ENCODE measurements at regions not wholly inside any gene's neighbourhood (a gene's known extent, or its start where the extent isn't known, plus 50 kb on each side); places are given as distances from the start of the nearest gene placed in this dataset.

DNA sequence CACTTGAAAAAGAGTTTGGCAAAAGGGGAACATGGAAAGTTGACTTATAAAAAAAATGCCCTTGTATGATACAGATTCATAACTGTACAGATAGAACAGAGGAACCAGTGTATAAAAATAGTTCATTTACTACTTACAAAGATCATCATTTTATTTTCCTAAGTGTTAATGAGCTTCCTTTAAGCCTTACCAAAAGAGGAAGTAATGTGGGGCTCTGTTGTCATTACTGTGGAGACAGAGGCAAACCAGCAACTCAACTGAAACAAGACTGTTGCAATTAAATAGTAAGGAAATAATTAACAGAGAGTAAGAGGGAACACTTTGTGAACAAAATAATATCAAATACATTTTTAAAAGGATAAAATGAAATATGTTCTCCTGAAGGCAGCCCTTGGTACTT is 526.2 kb upstream of the ADARB2 start:
- Histone ChIP-seq H3K27me3 (ENCODE audit: control insufficient read depth in 1 of 2, insufficient read depth in 1 of 2, low read length in 2 of 2) (no peaks in the 10 kb centered on the region), H3K36me3 (ENCODE audit: control insufficient read depth in 1 of 2, insufficient read depth in 2 of 2, low read depth in 1 of 2, low read length in 2 of 2) (no peaks in the 10 kb centered on the region), H3K18ac (ENCODE audit: low read depth in 1 of 2, low read length in 2 of 2) (no peak overlapping the region), H2BK120ac (ENCODE audit: low read depth, low read length) (no peak overlapping the region), H3K9me3 (ENCODE audit: control insufficient read depth, low read length) (peaks cover 28% of the 10 kb centered on the region), H3K79me1 (replicated peaks; ENCODE audit: low read length, poor library complexity, severe bottlenecking) (no peaks in the 10 kb centered on the region), H2AK5ac (ENCODE audit: low read length, severe bottlenecking) (no peak overlapping the region), H4K91ac (ENCODE audit: low read length) (no peak overlapping the region), H2BK12ac (ENCODE audit: low read length in 2 of 2) (no peak overlapping the region), H4K8ac (ENCODE audit: low read length) (no peak overlapping the region), H2AFZ (ENCODE audit: low read depth, low read length) (no peak overlapping the region), H3K4me1 (ENCODE audit: control insufficient read depth, insufficient read depth, low read depth, low read length) (no peaks in the 10 kb centered on the region), H3K4ac (ENCODE audit: low read depth in 1 of 2, low read length in 2 of 2) (no peak overlapping the region), H3K23ac (ENCODE audit: low read length in 2 of 2) (no peak overlapping the region), H3K9ac (ENCODE audit: low read length) (no peak overlapping the region), H3K27ac (ENCODE audit: low read length, poor library complexity, severe bottlenecking) (no peak overlapping the region), H2BK5ac (ENCODE audit: low read depth, low read length, poor library complexity, severe bottlenecking) (no peak overlapping the region), H3K4me3 (ENCODE audit: insufficient read depth in 1 of 2, low read depth in 1 of 2, low read length in 2 of 2) (no peak overlapping the region), H2BK15ac (ENCODE audit: low read depth, poor library complexity, severe bottlenecking) (no peak overlapping the region), H3K4me2 (ENCODE audit: low read length, poor library complexity, severe bottlenecking) (no peak overlapping the region), H3K14ac (ENCODE audit: low read length in 2 of 2) (no peak overlapping the region)
- no peak for DNase-seq

- Histone ChIP-seq H3K4ac (ENCODE audit: low read depth in 1 of 2, low read length in 2 of 2) (no peak overlapping the region), H2AFZ (ENCODE audit: low read depth, low read length) (no peak overlapping the region), H3K23ac (ENCODE audit: low read length in 2 of 2) (no peak overlapping the region), H3K18ac (ENCODE audit: low read depth in 1 of 2, low read length in 2 of 2) (no peak overlapping the region), H3K9me3 (ENCODE audit: control insufficient read depth, low read length) (peaks cover 25% of the 10 kb centered on the region), H3K27ac (ENCODE audit: low read length, poor library complexity, severe bottlenecking) (no peak overlapping the region), H2BK120ac (ENCODE audit: low read depth, low read length) (no peak overlapping the region), H3K27me3 (ENCODE audit: control insufficient read depth in 1 of 2, insufficient read depth in 1 of 2, low read length in 2 of 2) (no peaks in the 10 kb centered on the region), H4K8ac (ENCODE audit: low read length) (no peak overlapping the region), H2BK5ac (ENCODE audit: low read depth, low read length, poor library complexity, severe bottlenecking) (no peak overlapping the region), H3K4me3 (ENCODE audit: insufficient read depth in 1 of 2, low read depth in 1 of 2, low read length in 2 of 2) (no peak overlapping the region), H3K14ac (ENCODE audit: low read length in 2 of 2) (no peak overlapping the region), H2BK15ac (ENCODE audit: low read depth, poor library complexity, severe bottlenecking) (no peak overlapping the region), H3K79me1 (replicated peaks; ENCODE audit: low read length, poor library complexity, severe bottlenecking) (no peaks in the 10 kb centered on the region), H2BK12ac (ENCODE audit: low read length in 2 of 2) (no peak overlapping the region), H3K4me2 (ENCODE audit: low read length, poor library complexity, severe bottlenecking) (no peak overlapping the region), H2AK5ac (ENCODE audit: low read length, severe bottlenecking) (no peak overlapping the region), H3K36me3 (ENCODE audit: control insufficient read depth in 1 of 2, insufficient read depth in 2 of 2, low read depth in 1 of 2, low read length in 2 of 2) (no peaks in the 10 kb centered on the region), H3K9ac (ENCODE audit: low read length) (no peak overlapping the region), H3K4me1 (ENCODE audit: control insufficient read depth, insufficient read depth, low read depth, low read length) (no peaks in the 10 kb centered on the region), H4K91ac (ENCODE audit: low read length) (no peak overlapping the region)
- no CpG with 5 or more reads among the region's 4 CpGs for WGBS
- DNase-seq, result no peak
Measured at GRCh38 chr10:2262878-2263277, 525.6 kb upstream of the ADARB2 start.

DNA sequence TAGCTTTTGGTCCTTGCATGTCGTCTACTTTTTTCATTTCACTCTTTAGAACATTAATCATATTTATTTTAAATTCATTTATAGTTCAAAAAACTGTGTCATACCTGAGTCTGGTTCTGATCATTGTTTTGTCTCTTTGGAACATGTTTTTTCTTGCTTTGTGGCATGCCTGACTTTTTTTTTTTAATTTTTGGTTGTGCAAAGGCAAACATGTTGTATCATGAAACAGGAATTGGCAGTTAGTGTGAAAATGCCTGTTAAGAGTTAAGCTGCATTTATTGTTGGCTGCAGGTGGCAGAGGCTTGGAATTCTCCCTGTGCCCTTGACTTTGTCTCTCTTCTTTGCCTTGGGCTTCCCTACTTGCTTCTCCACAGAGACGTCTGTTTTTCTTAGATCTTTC is 525.0 kb upstream of the ADARB2 start:
- H2BK12ac ChIP-seq (ENCODE audit: low read length in 2 of 2), result no peak overlapping the region
- H3K23ac ChIP-seq (ENCODE audit: low read length in 2 of 2), result no peak overlapping the region
- no peaks in the 10 kb centered on the region for H3K36me3 ChIP-seq (ENCODE audit: control insufficient read depth in 1 of 2, insufficient read depth in 2 of 2, low read depth in 1 of 2, low read length in 2 of 2)
- no peaks in the 10 kb centered on the region for H3K79me1 ChIP-seq (replicated peaks; ENCODE audit: low read length, poor library complexity, severe bottlenecking)
- no peak overlapping the region for H2BK120ac ChIP-seq (ENCODE audit: low read depth, low read length)
- 100% methylated on average over 1 of the region's 2 CpGs for WGBS
- H3K4me2 ChIP-seq (ENCODE audit: low read length, poor library complexity, severe bottlenecking), result no peak overlapping the region
- H3K4me1 ChIP-seq (ENCODE audit: control insufficient read depth, insufficient read depth, low read depth, low read length), result no peaks in the 10 kb centered on the region
- H2BK5ac ChIP-seq (ENCODE audit: low read depth, low read length, poor library complexity, severe bottlenecking), result no peak overlapping the region
- H4K91ac ChIP-seq (ENCODE audit: low read length), result no peak overlapping the region
- H3K9me3 ChIP-seq (ENCODE audit: control insufficient read depth, low read length), result peaks cover 25% of the 10 kb centered on the region
- no peak for DNase-seq
- no peak overlapping the region for H2BK15ac ChIP-seq (ENCODE audit: low read depth, poor library complexity, severe bottlenecking)
- H2AK5ac ChIP-seq (ENCODE audit: low read length, severe bottlenecking), result no peak overlapping the region
- no peak overlapping the region for H3K9ac ChIP-seq (ENCODE audit: low read length)
- no peak overlapping the region for H3K27ac ChIP-seq (ENCODE audit: low read length, poor library complexity, severe bottlenecking)
- H3K14ac ChIP-seq (ENCODE audit: low read length in 2 of 2), result no peak overlapping the region
- H3K4ac ChIP-seq (ENCODE audit: low read depth in 1 of 2, low read length in 2 of 2), result no peak overlapping the region
- no peak overlapping the region for H3K18ac ChIP-seq (ENCODE audit: low read depth in 1 of 2, low read length in 2 of 2)
- H2AFZ ChIP-seq (ENCODE audit: low read depth, low read length), result no peak overlapping the region
- H4K8ac ChIP-seq (ENCODE audit: low read length), result no peak overlapping the region
- H3K4me3 ChIP-seq (ENCODE audit: insufficient read depth in 1 of 2, low read depth in 1 of 2, low read length in 2 of 2), result no peak overlapping the region
- H3K27me3 ChIP-seq (ENCODE audit: control insufficient read depth in 1 of 2, insufficient read depth in 1 of 2, low read length in 2 of 2), result no peaks in the 10 kb centered on the region

- Histone ChIP-seq H2BK15ac (ENCODE audit: low read depth, poor library complexity, severe bottlenecking) (no peak overlapping the region), H2AFZ (ENCODE audit: low read depth, low read length) (peak overlapping the region; percentile 39), H3K79me1 (replicated peaks; ENCODE audit: low read length, poor library complexity, severe bottlenecking) (no peaks in the 10 kb centered on the region), H2BK12ac (ENCODE audit: low read length in 2 of 2) (no peak overlapping the region), H4K8ac (ENCODE audit: low read length) (no peak overlapping the region), H3K23ac (ENCODE audit: low read length in 2 of 2) (no peak overlapping the region), H3K4me1 (ENCODE audit: control insufficient read depth, insufficient read depth, low read depth, low read length) (no peaks in the 10 kb centered on the region), H2AK5ac (ENCODE audit: low read length, severe bottlenecking) (no peak overlapping the region), H3K4ac (ENCODE audit: low read depth in 1 of 2, low read length in 2 of 2) (no peak overlapping the region), H3K4me2 (ENCODE audit: low read length, poor library complexity, severe bottlenecking) (no peak overlapping the region), H3K9me3 (ENCODE audit: control insufficient read depth, low read length) (peaks cover 25% of the 10 kb centered on the region), H3K27me3 (ENCODE audit: control insufficient read depth in 1 of 2, insufficient read depth in 1 of 2, low read length in 2 of 2) (no peaks in the 10 kb centered on the region), H3K4me3 (ENCODE audit: insufficient read depth in 1 of 2, low read depth in 1 of 2, low read length in 2 of 2) (no peak overlapping the region), H3K18ac (ENCODE audit: low read depth in 1 of 2, low read length in 2 of 2) (no peak overlapping the region), H3K9ac (ENCODE audit: low read length) (no peak overlapping the region), H2BK5ac (ENCODE audit: low read depth, low read length, poor library complexity, severe bottlenecking) (no peak overlapping the region), H3K27ac (ENCODE audit: low read length, poor library complexity, severe bottlenecking) (no peak overlapping the region), H3K36me3 (ENCODE audit: control insufficient read depth in 1 of 2, insufficient read depth in 2 of 2, low read depth in 1 of 2, low read length in 2 of 2) (no peaks in the 10 kb centered on the region), H3K14ac (ENCODE audit: low read length in 2 of 2) (peak overlapping the region in 1 of 2 experiments; percentile 41), H2BK120ac (ENCODE audit: low read depth, low read length) (no peak overlapping the region), H4K91ac (ENCODE audit: low read length) (no peak overlapping the region)
- no peak for DNase-seq
- WGBS, result 74% methylated on average over 7 of the region's 7 CpGs
Measured at GRCh38 chr10:2256241-2256640, 518.9 kb upstream of the ADARB2 start.

Measured in mesenchymal stem cell (in vitro differentiated cells and primary cell).